OCI-LY1 (cell line): ENCODE measurements at regions not wholly inside any gene's neighbourhood (a gene's known extent, or its start where the extent isn't known, plus 50 kb on each side); places are given as distances from the start of the nearest gene placed in this dataset.

ENCODE experiments used
- H2AFZ ChIP-seq: fragments of 200-600 bp; sonication (generic), shearing (Covaris generic); 2 replicates; pipeline ENCODE4 v1.6.0; 2014; ENCODE audit warnings: antibody characterized with exemption, mild to moderate bottlenecking, low read length
- H3F3A ChIP-seq: fragments of 200-600 bp; sonication (generic), shearing (Covaris generic); 2 replicates; pipeline ENCODE4 v1.6.0; 2014; ENCODE audit warnings: mild to moderate bottlenecking, antibody characterized with exemption, low read length, moderate library complexity; ENCODE audit not compliant: insufficient read depth
- H3K27ac ChIP-seq: fragments of 200-600 bp; sonication (generic); 2 replicates; pipeline ENCODE4 v1.5.1; 2014; ENCODE audit warnings: low read length, mixed run types, mild to moderate bottlenecking, low read depth; ENCODE audit not compliant: poor library complexity, severe bottlenecking
- H3K27me3 ChIP-seq: fragments of 200-600 bp; sonication (generic); 2 replicates; pipeline ENCODE4 v1.6.0; 2014; ENCODE audit warnings: antibody characterized with exemption, mild to moderate bottlenecking, low read length, moderate library complexity; ENCODE audit not compliant: insufficient read depth
- H3K36me3 ChIP-seq: fragments of 200-600 bp; sonication (generic); 2 replicates; pipeline ENCODE4 v1.6.1; 2014; ENCODE audit warnings: mild to moderate bottlenecking, antibody characterized with exemption, low read length, moderate library complexity, mixed read lengths; ENCODE audit not compliant: insufficient read depth
- H3K4me1 ChIP-seq: fragments of 200-600 bp; sonication (generic); 2 replicates; pipeline ENCODE4 v1.5.1; 2014; ENCODE audit warnings: mild to moderate bottlenecking, low read length, moderate library complexity; ENCODE audit not compliant: insufficient read depth, severe bottlenecking
- H3K4me2 ChIP-seq: fragments of 200-600 bp; sonication (generic), shearing (Covaris generic); 2 replicates; pipeline ENCODE4 v1.6.1; 2014; ENCODE audit warnings: low read length
- H3K4me3 ChIP-seq: fragments of 200-600 bp; sonication (generic); 2 replicates; pipeline ENCODE4 v1.5.1; 2014; ENCODE audit warnings: low read length, low read depth, mild to moderate bottlenecking, mixed read lengths; ENCODE audit not compliant: poor library complexity, severe bottlenecking
- H3K79me2 ChIP-seq: fragments of 200-600 bp; shearing (Covaris generic); 2 replicates; pipeline ENCODE4 v1.6.1; 2016; ENCODE audit warnings: mixed run types, low read length, mixed read lengths; ENCODE audit not compliant: insufficient read depth
- H3K9ac ChIP-seq: fragments of 200-600 bp; sonication (generic), shearing (Covaris generic); 2 replicates; pipeline ENCODE4 v1.6.1; 2014; ENCODE audit warnings: mild to moderate bottlenecking, low read length, mixed read lengths
- H3K9me2 ChIP-seq: fragments of 200-600 bp; sonication (generic), shearing (Covaris generic); 2 replicates; pipeline ENCODE4 v1.6.1; 2014; ENCODE audit warnings: low read depth, mild to moderate bottlenecking, low read length, mixed read lengths
- H3K9me3 ChIP-seq: fragments of 200-600 bp; shearing (Covaris generic); 2 replicates; pipeline ENCODE4 v1.6.1; 2014; ENCODE audit warnings: low read length, mixed read lengths
- H4K20me1 ChIP-seq: fragments of 200-600 bp; sonication (generic), shearing (Covaris generic); 2 replicates; pipeline ENCODE4 v1.6.0; 2016; ENCODE audit warnings: mild to moderate bottlenecking, low read length; ENCODE audit not compliant: insufficient read depth
- EZH2 ChIP-seq: fragments of 200-600 bp; sonication (generic), shearing (Covaris generic); IDR thresholded peaks from 2 replicates; pipeline ENCODE4 v1.8.0; 2017; ENCODE audit warnings: borderline replicate concordance, mixed run types, mild to moderate bottlenecking, antibody characterized with exemption, low read length, moderate library complexity, mixed read lengths
- TF ChIP-seq, protein P1 (sequence below): fragments of 200-600 bp; sonication (generic), shearing (Covaris generic); IDR thresholded peaks from 2 replicates; pipeline ENCODE4 v1.5.1; 2017; ENCODE audit warnings: mild to moderate bottlenecking, antibody characterized with exemption, low read length, moderate library complexity, mixed read lengths

DNA sequence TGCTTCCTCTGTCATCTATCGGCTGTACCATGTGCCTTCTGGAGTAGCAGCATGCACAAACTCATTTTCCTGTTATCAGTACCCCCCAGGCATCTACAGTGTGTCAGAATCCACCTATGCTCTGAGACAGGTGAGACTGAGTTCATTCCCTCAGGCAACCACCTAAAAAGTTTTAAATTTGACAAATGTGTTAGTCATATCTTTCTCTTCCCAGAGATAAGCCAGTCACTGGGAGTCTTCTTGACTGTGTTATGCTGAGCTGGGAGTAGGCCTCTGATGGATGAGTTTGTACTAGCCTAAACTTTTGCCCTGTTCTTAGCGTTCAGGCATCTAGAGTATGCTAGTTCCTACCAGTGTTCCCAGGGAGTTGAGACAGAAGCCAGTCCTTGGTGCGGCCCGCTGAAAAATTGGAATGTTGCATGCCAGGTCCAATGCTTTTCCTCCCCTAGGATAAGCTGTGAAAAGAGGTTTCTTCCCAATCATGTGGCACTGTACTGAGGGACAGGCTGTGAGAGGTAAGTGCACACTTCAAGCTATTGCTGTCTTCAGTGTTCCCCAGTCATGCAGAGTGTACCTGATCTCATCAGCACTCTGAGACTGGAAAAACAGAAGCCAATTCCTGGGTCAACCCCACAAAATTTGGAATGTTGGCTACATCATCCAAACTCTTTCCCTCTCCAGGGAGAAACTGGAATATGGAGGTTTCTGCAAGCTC lies 1202.3 kb downstream of the NCAM2 start:
- Histone ChIP-seq H3K4me3 (no peak overlapping the region), H3K9me3 (peaks cover 2% of the 10 kb centered on the region; the same call in 1 of the 2 replicates), H3K27me3 (no peaks in the 10 kb centered on the region), H3F3A (0 out of 2 replicates have a peak, but pooled peaks cover 3% of the 10 kb centered on the region), H4K20me1 (no peaks in the 10 kb centered on the region), H3K9ac (no peak overlapping the region), H3K4me1 (peaks cover 40% of the 10 kb centered on the region), H3K36me3 (no peaks in the 10 kb centered on the region), H3K79me2 (no peaks in the 10 kb centered on the region), H3K27ac (no peak overlapping the region), H3K9me2 (no peaks in the 10 kb centered on the region), H2AFZ (peak overlapping the region; percentile 46), H3K4me2 (no peak overlapping the region; the same call in 1 of the 2 replicates)
- no peak for TF ChIP-seq EZH2
- TF ChIP-seq, protein P1, sequence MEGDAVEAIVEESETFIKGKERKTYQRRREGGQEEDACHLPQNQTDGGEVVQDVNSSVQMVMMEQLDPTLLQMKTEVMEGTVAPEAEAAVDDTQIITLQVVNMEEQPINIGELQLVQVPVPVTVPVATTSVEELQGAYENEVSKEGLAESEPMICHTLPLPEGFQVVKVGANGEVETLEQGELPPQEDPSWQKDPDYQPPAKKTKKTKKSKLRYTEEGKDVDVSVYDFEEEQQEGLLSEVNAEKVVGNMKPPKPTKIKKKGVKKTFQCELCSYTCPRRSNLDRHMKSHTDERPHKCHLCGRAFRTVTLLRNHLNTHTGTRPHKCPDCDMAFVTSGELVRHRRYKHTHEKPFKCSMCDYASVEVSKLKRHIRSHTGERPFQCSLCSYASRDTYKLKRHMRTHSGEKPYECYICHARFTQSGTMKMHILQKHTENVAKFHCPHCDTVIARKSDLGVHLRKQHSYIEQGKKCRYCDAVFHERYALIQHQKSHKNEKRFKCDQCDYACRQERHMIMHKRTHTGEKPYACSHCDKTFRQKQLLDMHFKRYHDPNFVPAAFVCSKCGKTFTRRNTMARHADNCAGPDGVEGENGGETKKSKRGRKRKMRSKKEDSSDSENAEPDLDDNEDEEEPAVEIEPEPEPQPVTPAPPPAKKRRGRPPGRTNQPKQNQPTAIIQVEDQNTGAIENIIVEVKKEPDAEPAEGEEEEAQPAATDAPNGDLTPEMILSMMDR = no peak

DNA sequence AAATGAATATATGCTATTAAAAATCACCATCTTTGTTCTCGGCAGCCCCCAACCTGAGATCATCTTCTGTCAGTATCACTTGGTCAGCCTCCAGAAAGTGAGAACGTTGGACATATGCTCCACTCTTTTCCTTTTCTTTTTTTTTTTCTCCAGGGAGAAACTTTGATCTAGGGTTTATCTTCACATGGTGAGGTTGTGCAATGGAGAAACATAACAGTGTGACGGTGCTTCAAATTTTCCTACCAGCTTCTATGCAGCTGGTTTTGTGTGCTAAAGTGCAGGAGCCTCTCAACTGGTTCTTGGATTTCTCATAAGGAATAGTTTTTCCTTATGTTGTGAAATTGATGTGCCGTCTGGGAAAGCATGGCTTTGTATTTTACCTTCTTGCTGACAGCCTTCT lies 1202.9 kb downstream of the NCAM2 start:
- Histone ChIP-seq H3K9me2 (no peaks in the 10 kb centered on the region), H3K4me3 (no peak overlapping the region), H3K27me3 (no peaks in the 10 kb centered on the region), H3K9ac (no peak overlapping the region), H3F3A (0 out of 2 replicates have a peak, but pooled peaks cover 3% of the 10 kb centered on the region), H3K27ac (no peak overlapping the region), H3K36me3 (no peaks in the 10 kb centered on the region), H3K4me2 (peak overlapping the region; percentile 22; the same call in 1 of the 2 replicates), H4K20me1 (no peaks in the 10 kb centered on the region), H3K9me3 (no peaks in the 10 kb centered on the region), H3K4me1 (peaks cover 43% of the 10 kb centered on the region), H2AFZ (peak overlapping the region; percentile 4), H3K79me2 (no peaks in the 10 kb centered on the region)
- no peak for TF ChIP-seq EZH2
- TF ChIP-seq, protein P1 = no peak

GRCh38 chr21:22201669-22202068 lies 1203.5 kb downstream of the NCAM2 start:
- Histone ChIP-seq H3K36me3 (no peaks in the 10 kb centered on the region), H4K20me1 (no peaks in the 10 kb centered on the region), H3K79me2 (no peaks in the 10 kb centered on the region), H3K4me1 (peaks cover 43% of the 10 kb centered on the region), H3K27me3 (no peaks in the 10 kb centered on the region), H3K27ac (peak overlapping the region; percentile 73), H3K9ac (no peak overlapping the region), H3K4me2 (no peak overlapping the region), H3K4me3 (no peak overlapping the region), H3F3A (0 out of 2 replicates have a peak, but pooled peaks cover 3% of the 10 kb centered on the region), H2AFZ (peak overlapping the region; percentile 40; the same call in 1 of the 2 replicates), H3K9me3 (no peaks in the 10 kb centered on the region; the same call in 1 of the 2 replicates), H3K9me2 (no peaks in the 10 kb centered on the region)
- TF ChIP-seq, protein P1 = no peak
- no peak for TF ChIP-seq EZH2
